H9 (cell line): ENCODE measurements at regions not wholly inside any gene's neighbourhood (a gene's known extent, or its start where the extent isn't known, plus 50 kb on each side); places are given as distances from the start of the nearest gene placed in this dataset.

Experiments used
- DNase-seq: peaks from one replicate; pipeline ENCODE4 v3.0.0-alpha.2; 2017
- H2AFZ ChIP-seq: one replicate; pipeline ENCODE4 v1.6.1; 2013; ENCODE audit warnings: mild to moderate bottlenecking, low read length, control low read depth, moderate library complexity
- H2AK5ac ChIP-seq: 2 replicates; pipeline ENCODE4 v1.6.1; 2013; ENCODE audit warnings: low read length, control low read depth, mixed read lengths; ENCODE audit not compliant: insufficient read length
- H2BK120ac ChIP-seq: one replicate; pipeline ENCODE4 v1.6.1; 2013; ENCODE audit warnings: low read depth, mild to moderate bottlenecking, low read length, control low read depth, inconsistent platforms; ENCODE audit not compliant: poor library complexity, severe bottlenecking
- H2BK12ac ChIP-seq: 2 replicates; pipeline ENCODE4 v1.6.1; 2013; ENCODE audit warnings: low read length, control low read depth, mixed read lengths, low read depth; ENCODE audit not compliant: insufficient read length
- H2BK15ac ChIP-seq: 2 replicates; pipeline ENCODE4 v1.6.1; 2013; ENCODE audit warnings: low read depth, low read length, control low read depth
- H2BK20ac ChIP-seq: one replicate; pipeline ENCODE4 v1.6.1; 2013; ENCODE audit warnings: low read depth, mild to moderate bottlenecking, low read length, control low read depth, inconsistent platforms; ENCODE audit not compliant: poor library complexity, severe bottlenecking
- H2BK5ac ChIP-seq: 2 replicates; pipeline ENCODE4 v1.6.1; 2013; ENCODE audit warnings: low read length, control low read depth, mixed read lengths; ENCODE audit not compliant: insufficient read length
- H3K14ac ChIP-seq: 2 replicates; pipeline ENCODE4 v1.6.1; 2013; ENCODE audit warnings: low read length, control low read depth; ENCODE audit not compliant: insufficient read depth
- H3K18ac ChIP-seq: 2 replicates; pipeline ENCODE4 v1.6.1; 2013; ENCODE audit warnings: low read depth, mild to moderate bottlenecking, mixed read lengths, low read length, control low read depth; ENCODE audit not compliant: insufficient read length
- H3K23ac ChIP-seq: 2 replicates; pipeline ENCODE4 v1.6.1; 2013; ENCODE audit warnings: low read length, control low read depth, mixed read lengths, low read depth; ENCODE audit not compliant: insufficient read length
- H3K23me2 ChIP-seq: 2 replicates; pipeline ENCODE4 v1.6.1; 2013; ENCODE audit warnings: low read depth, mild to moderate bottlenecking, mixed read lengths, low read length, control low read depth; ENCODE audit not compliant: insufficient read length, poor library complexity, severe bottlenecking
- H3K27ac ChIP-seq: 2 replicates; pipeline ENCODE4 v1.5.1; 2013; ENCODE audit warnings: low read length, control low read depth, mixed read lengths, low read depth; ENCODE audit not compliant: insufficient read length
- H3K27me3 ChIP-seq: 2 replicates; pipeline ENCODE4 v1.6.1; 2013; ENCODE audit warnings: low read length, control low read depth, inconsistent platforms; ENCODE audit not compliant: insufficient read depth
- H3K4ac ChIP-seq: 2 replicates; pipeline ENCODE4 v1.6.1; 2013; ENCODE audit warnings: low read depth, mild to moderate bottlenecking, control low read depth, inconsistent platforms, low read length, moderate library complexity
- H3K4me1 ChIP-seq: 2 replicates; pipeline ENCODE4 v1.6.1; 2013; ENCODE audit warnings: low read length, control low read depth, inconsistent platforms; ENCODE audit not compliant: insufficient read depth
- H3K4me2 ChIP-seq: 2 replicates; pipeline ENCODE4 v1.6.1; 2013; ENCODE audit warnings: low read length, control low read depth, mixed read lengths; ENCODE audit not compliant: insufficient read length, insufficient read depth
- H3K56ac ChIP-seq: 2 replicates; pipeline ENCODE4 v1.6.1; 2013; ENCODE audit warnings: low read depth, mild to moderate bottlenecking, mixed read lengths, low read length, control low read depth; ENCODE audit not compliant: insufficient read length
- H3K79me1 ChIP-seq: 2 replicates; pipeline ENCODE4 v1.6.1; 2013; ENCODE audit warnings: low read depth, mild to moderate bottlenecking, moderate library complexity, low read length, control low read depth, inconsistent platforms; ENCODE audit not compliant: insufficient read depth, poor library complexity, severe bottlenecking
- H3K79me2 ChIP-seq: 2 replicates; pipeline ENCODE4 v1.6.1; 2013; ENCODE audit warnings: low read length, control low read depth, inconsistent platforms; ENCODE audit not compliant: insufficient read depth
- H3K9ac ChIP-seq: 2 replicates; pipeline ENCODE4 v1.6.1; 2013; ENCODE audit warnings: low read length, control low read depth, mixed read lengths; ENCODE audit not compliant: insufficient read length; ENCODE audit errors: extremely low read depth
- H3K9me3 ChIP-seq: one replicate; pipeline ENCODE4 v1.6.1; 2013; ENCODE audit warnings: low read depth, low read length, inconsistent platforms; ENCODE audit not compliant: control insufficient read depth
- H3T11ph ChIP-seq: one replicate; pipeline ENCODE4 v1.6.1; 2013; ENCODE audit warnings: mild to moderate bottlenecking, low read length, control low read depth, inconsistent platforms
- H4K20me1 ChIP-seq: one replicate; pipeline ENCODE4 v1.6.1; 2013; ENCODE audit not compliant: control insufficient read depth, insufficient read length, insufficient read depth
- H4K5ac ChIP-seq: 2 replicates; pipeline ENCODE4 v1.6.1; 2013; ENCODE audit warnings: low read depth, mild to moderate bottlenecking, mixed read lengths, low read length, control low read depth; ENCODE audit not compliant: insufficient read length
- H4K8ac ChIP-seq: replicated peaks from 2 replicates; pipeline ENCODE4 v1.6.1; 2013; ENCODE audit warnings: low read length, control low read depth, mixed read lengths, low read depth; ENCODE audit not compliant: insufficient read length
- H4K91ac ChIP-seq: 2 replicates; pipeline ENCODE4 v1.6.1; 2013; ENCODE audit warnings: low read depth, mild to moderate bottlenecking, moderate library complexity, mixed read lengths, low read length, control low read depth; ENCODE audit not compliant: insufficient read length
- H3K27ac Mint-ChIP-seq, 3 experiments: 2 replicates in 2 of 3; 3 replicates in 1 of 3; pipeline ENCODE4 v1.8.0; 2020 to 2021; ENCODE audit warnings: mixed read lengths in 3 of 3, mild to moderate bottlenecking in 1 of 3, moderate library complexity in 1 of 3
- H3K27me3 Mint-ChIP-seq: 2 replicates; pipeline ENCODE4 v1.8.0; 2021; ENCODE audit warnings: low read depth, mild to moderate bottlenecking, moderate library complexity, mixed read lengths
- H3K36me3 Mint-ChIP-seq, 3 experiments: 2 replicates in 2 of 3; 3 replicates in 1 of 3; pipeline ENCODE4 v1.8.0; 2020 to 2021; ENCODE audit warnings: low read depth in 3 of 3, mixed read lengths in 3 of 3; ENCODE audit not compliant: insufficient read depth in 1 of 3
- H3K4me1 Mint-ChIP-seq, 2 experiments: 2 replicates each; pipeline ENCODE4 v1.8.0; 2020; ENCODE audit warnings: mixed read lengths in 2 of 2
- H3K4me3 Mint-ChIP-seq, 2 experiments: 2 replicates in 1 of 2; 3 replicates in 1 of 2; pipeline ENCODE4 v1.8.0; 2020 to 2021; ENCODE audit warnings: mild to moderate bottlenecking in 2 of 2, mixed read lengths in 2 of 2, moderate library complexity in 1 of 2
- H3K9me3 Mint-ChIP-seq, 2 experiments: 2 replicates in 1 of 2; 3 replicates in 1 of 2; pipeline ENCODE4 v1.8.0; 2020; ENCODE audit warnings: mild to moderate bottlenecking in 2 of 2, mixed read lengths in 2 of 2, moderate library complexity in 1 of 2
- WGBS: extraction: QIAGEN DNeasy Blood & Tissue Kit; methylation state at CpG from one replicate; pipeline ENCODE4 v1.1.7; 2013; ENCODE audit warnings: missing lambda C conversion rate, low lambda C conversion rate, mixed read lengths; ENCODE audit not compliant: insufficient read length; ENCODE audit errors: extremely low coverage; 5-methylcytosine and 5-hydroxymethylcytosine counted together
- TF ChIP-seq, protein P1 (sequence below): fragments of 200-600 bp; sonication (generic); conservative IDR thresholded peaks from 3 replicates; pipeline ENCODE4 v1.8.0; 2021; ENCODE audit warnings: antibody characterized with exemption, mild to moderate bottlenecking

DNA sequence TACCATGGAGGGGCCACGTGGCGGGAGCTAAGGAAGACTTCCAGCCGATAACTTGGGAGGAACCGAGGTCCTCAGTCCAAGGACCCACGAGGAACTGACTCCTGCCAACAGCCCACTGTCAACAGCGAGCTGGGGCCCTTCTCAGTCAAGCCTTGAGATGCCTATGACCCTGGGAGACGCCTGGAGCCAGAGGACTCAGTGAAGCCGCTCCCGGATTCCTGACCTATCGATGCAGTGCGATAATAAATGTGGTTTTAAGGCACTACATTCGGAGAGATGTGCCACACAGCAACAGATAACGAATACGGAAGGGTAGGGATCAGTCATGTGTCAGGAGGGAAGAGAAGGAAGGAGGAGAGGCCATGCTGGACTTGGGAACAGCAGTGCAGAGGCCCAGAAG, 208.5 kb downstream of the NFATC2 start:
- Mint-ChIP-seq H3K27ac (no peak overlapping the region), H3K4me3 (no peak overlapping the region), H3K36me3 (no peaks in the 10 kb centered on the region), H3K27me3 (no peaks in the 10 kb centered on the region; the same call in 1 of the 2 replicates), H3K9me3 (peaks cover 0 to 4% of the 10 kb centered on the region in 2 experiments; a peak in 3 of 5 replicates), H3K4me1 (no peaks in the 10 kb centered on the region)
- Histone ChIP-seq H3K56ac (no peak overlapping the region), H3K27me3 (no peaks in the 10 kb centered on the region), H4K20me1 (no peaks in the 10 kb centered on the region), H3K14ac (no peak overlapping the region), H3T11ph (no peak overlapping the region), H3K79me2 (no peaks in the 10 kb centered on the region), H4K8ac (no peak overlapping the region), H2BK15ac (no peak overlapping the region), H3K23me2 (no peaks in the 10 kb centered on the region), H4K5ac (no peak overlapping the region), H2BK120ac (no peak overlapping the region), H2BK12ac (no peak overlapping the region), H3K79me1 (no peaks in the 10 kb centered on the region), H3K4ac (no peak overlapping the region), H2BK5ac (no peak overlapping the region), H3K9ac (no peak overlapping the region), H3K4me1 (no peaks in the 10 kb centered on the region), H3K23ac (no peak overlapping the region), H3K18ac (no peak overlapping the region), H2AFZ (no peak overlapping the region), H3K9me3 (no peaks in the 10 kb centered on the region), H4K91ac (no peak overlapping the region), H3K27ac (no peak overlapping the region), H3K4me2 (no peak overlapping the region), H2BK20ac (no peak overlapping the region), H2AK5ac (no peak overlapping the region)
- WGBS, result no CpG with 5 or more reads among the region's 14 CpGs
- no peak for DNase-seq
- TF ChIP-seq, protein P1, sequence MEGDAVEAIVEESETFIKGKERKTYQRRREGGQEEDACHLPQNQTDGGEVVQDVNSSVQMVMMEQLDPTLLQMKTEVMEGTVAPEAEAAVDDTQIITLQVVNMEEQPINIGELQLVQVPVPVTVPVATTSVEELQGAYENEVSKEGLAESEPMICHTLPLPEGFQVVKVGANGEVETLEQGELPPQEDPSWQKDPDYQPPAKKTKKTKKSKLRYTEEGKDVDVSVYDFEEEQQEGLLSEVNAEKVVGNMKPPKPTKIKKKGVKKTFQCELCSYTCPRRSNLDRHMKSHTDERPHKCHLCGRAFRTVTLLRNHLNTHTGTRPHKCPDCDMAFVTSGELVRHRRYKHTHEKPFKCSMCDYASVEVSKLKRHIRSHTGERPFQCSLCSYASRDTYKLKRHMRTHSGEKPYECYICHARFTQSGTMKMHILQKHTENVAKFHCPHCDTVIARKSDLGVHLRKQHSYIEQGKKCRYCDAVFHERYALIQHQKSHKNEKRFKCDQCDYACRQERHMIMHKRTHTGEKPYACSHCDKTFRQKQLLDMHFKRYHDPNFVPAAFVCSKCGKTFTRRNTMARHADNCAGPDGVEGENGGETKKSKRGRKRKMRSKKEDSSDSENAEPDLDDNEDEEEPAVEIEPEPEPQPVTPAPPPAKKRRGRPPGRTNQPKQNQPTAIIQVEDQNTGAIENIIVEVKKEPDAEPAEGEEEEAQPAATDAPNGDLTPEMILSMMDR, result no peak
